H1 (cell line): ENCODE measurements at regions not wholly inside any gene's neighbourhood (a gene's known extent, or its start where the extent isn't known, plus 50 kb on each side); places are given as distances from the start of the nearest gene placed in this dataset.

ENCODE experiments used
- ATF2 ChIP-seq: IDR thresholded peaks from 2 replicates; pipeline ENCODE4 v1.6.1; 2012; ENCODE audit warnings: low read length, inconsistent platforms
- CBX8 ChIP-seq: fragments of 300-800, 300-1000 bp; sonication (generic); IDR thresholded peaks from 2 replicates; pipeline ENCODE4 v1.7.1; 2016; ENCODE audit warnings: low read depth, low read length, borderline replicate concordance
- CTBP2 ChIP-seq: IDR thresholded peaks from 2 replicates; pipeline ENCODE4 v1.7.0; 2011; ENCODE audit warnings: borderline replicate concordance, mild to moderate bottlenecking, moderate library complexity, mixed read lengths, low read length; ENCODE audit not compliant: insufficient read depth, insufficient read length
- CTCF ChIP-seq, 3 experiments: IDR thresholded peaks; 1 replicate in 2 of 3; 2 replicates in 1 of 3; pipeline versions ENCODE4 v1.5.1 to v1.6.1; 2011; ENCODE audit warnings: low read length in 3 of 3, mild to moderate bottlenecking in 3 of 3, inconsistent platforms in 2 of 3, low read depth in 1 of 3, moderate library complexity in 1 of 3; ENCODE audit not compliant: insufficient read depth in 1 of 3; ENCODE audit errors: control extremely low read depth in 1 of 3
- EP300 ChIP-seq, 2 experiments: IDR thresholded peaks; 1 replicate in 1 of 2; 2 replicates in 1 of 2; pipeline ENCODE4 v1.6.1; 2011 to 2012; ENCODE audit warnings: low read depth in 2 of 2, low read length in 2 of 2, mild to moderate bottlenecking in 2 of 2, borderline replicate concordance in 1 of 2, inconsistent platforms in 1 of 2, moderate library complexity in 1 of 2
- EZH2 ChIP-seq: fragments of 200-600 bp; sonication (generic); IDR thresholded peaks from 2 replicates; pipeline ENCODE4 v1.7.1; 2012; ENCODE audit warnings: low read depth, mild to moderate bottlenecking, moderate library complexity, low read length, inconsistent platforms; ENCODE audit not compliant: severe bottlenecking
- GABPA ChIP-seq: IDR thresholded peaks from 2 replicates; pipeline ENCODE4 v1.6.1; 2011; ENCODE audit warnings: mild to moderate bottlenecking, low read length, moderate library complexity, borderline replicate concordance; ENCODE audit not compliant: insufficient read depth
- POLR2A ChIP-seq, 2 experiments: IDR thresholded peaks; 1 replicate in 1 of 2; 2 replicates in 1 of 2; pipeline ENCODE4 v1.6.1; 2011; ENCODE audit warnings: low read depth in 2 of 2, low read length in 2 of 2, mild to moderate bottlenecking in 2 of 2; ENCODE audit errors: control extremely low read depth in 1 of 2
- POU5F1 ChIP-seq: IDR thresholded peaks from 2 replicates; pipeline ENCODE4 v1.6.1; 2011; ENCODE audit warnings: low read depth, mild to moderate bottlenecking, low read length, moderate library complexity
- RAD21 ChIP-seq, 2 experiments: IDR thresholded peaks in 1 of 2; conservative IDR thresholded peaks in 1 of 2; 2 replicates each; pipeline ENCODE4 v1.6.1; 2011; ENCODE audit warnings: low read depth in 2 of 2, low read length in 2 of 2, improper control_type of control experiment in 1 of 2, inconsistent platforms in 1 of 2, mild to moderate bottlenecking in 1 of 2, moderate library complexity in 1 of 2
- TF ChIP-seq, protein P1 (sequence below): fragments of 300-600 bp; sonication (generic); IDR thresholded peaks from 2 replicates; pipeline ENCODE4 v1.7.1; 2012; ENCODE audit warnings: low read length, moderate library complexity, mild to moderate bottlenecking, inconsistent platforms; ENCODE audit not compliant: insufficient replicate concordance

GRCh38 chr14:25121337-25122129, 71.6 kb upstream of the STXBP6 start:
- TF ChIP-seq CTCF (IDR thresholded peaks at IDR 0.05; ENCODE audit: control extremely low read depth in 1 of 3, insufficient read depth in 1 of 3, low read depth in 1 of 3, low read length in 3 of 3) (no peak), CBX8 (no peak), ATF2 (no peak), EZH2 (no peak), POU5F1 (no peak), CTBP2 (no peak), EP300 (IDR thresholded peaks at IDR 0.05; ENCODE audit: borderline replicate concordance in 1 of 2, low read depth in 2 of 2, low read length in 2 of 2) (no peak), GABPA (no peak), POLR2A (IDR thresholded peaks at IDR 0.05; ENCODE audit: control extremely low read depth in 1 of 2, low read depth in 2 of 2, low read length in 2 of 2) (no peak), RAD21 (IDR thresholded peaks at IDR 0.05 in 1 of 2, conservative IDR thresholded peaks at IDR 0.05 in 1 of 2; ENCODE audit: low read depth in 2 of 2, low read length in 2 of 2) (no peak)
- TF ChIP-seq, protein P1, sequence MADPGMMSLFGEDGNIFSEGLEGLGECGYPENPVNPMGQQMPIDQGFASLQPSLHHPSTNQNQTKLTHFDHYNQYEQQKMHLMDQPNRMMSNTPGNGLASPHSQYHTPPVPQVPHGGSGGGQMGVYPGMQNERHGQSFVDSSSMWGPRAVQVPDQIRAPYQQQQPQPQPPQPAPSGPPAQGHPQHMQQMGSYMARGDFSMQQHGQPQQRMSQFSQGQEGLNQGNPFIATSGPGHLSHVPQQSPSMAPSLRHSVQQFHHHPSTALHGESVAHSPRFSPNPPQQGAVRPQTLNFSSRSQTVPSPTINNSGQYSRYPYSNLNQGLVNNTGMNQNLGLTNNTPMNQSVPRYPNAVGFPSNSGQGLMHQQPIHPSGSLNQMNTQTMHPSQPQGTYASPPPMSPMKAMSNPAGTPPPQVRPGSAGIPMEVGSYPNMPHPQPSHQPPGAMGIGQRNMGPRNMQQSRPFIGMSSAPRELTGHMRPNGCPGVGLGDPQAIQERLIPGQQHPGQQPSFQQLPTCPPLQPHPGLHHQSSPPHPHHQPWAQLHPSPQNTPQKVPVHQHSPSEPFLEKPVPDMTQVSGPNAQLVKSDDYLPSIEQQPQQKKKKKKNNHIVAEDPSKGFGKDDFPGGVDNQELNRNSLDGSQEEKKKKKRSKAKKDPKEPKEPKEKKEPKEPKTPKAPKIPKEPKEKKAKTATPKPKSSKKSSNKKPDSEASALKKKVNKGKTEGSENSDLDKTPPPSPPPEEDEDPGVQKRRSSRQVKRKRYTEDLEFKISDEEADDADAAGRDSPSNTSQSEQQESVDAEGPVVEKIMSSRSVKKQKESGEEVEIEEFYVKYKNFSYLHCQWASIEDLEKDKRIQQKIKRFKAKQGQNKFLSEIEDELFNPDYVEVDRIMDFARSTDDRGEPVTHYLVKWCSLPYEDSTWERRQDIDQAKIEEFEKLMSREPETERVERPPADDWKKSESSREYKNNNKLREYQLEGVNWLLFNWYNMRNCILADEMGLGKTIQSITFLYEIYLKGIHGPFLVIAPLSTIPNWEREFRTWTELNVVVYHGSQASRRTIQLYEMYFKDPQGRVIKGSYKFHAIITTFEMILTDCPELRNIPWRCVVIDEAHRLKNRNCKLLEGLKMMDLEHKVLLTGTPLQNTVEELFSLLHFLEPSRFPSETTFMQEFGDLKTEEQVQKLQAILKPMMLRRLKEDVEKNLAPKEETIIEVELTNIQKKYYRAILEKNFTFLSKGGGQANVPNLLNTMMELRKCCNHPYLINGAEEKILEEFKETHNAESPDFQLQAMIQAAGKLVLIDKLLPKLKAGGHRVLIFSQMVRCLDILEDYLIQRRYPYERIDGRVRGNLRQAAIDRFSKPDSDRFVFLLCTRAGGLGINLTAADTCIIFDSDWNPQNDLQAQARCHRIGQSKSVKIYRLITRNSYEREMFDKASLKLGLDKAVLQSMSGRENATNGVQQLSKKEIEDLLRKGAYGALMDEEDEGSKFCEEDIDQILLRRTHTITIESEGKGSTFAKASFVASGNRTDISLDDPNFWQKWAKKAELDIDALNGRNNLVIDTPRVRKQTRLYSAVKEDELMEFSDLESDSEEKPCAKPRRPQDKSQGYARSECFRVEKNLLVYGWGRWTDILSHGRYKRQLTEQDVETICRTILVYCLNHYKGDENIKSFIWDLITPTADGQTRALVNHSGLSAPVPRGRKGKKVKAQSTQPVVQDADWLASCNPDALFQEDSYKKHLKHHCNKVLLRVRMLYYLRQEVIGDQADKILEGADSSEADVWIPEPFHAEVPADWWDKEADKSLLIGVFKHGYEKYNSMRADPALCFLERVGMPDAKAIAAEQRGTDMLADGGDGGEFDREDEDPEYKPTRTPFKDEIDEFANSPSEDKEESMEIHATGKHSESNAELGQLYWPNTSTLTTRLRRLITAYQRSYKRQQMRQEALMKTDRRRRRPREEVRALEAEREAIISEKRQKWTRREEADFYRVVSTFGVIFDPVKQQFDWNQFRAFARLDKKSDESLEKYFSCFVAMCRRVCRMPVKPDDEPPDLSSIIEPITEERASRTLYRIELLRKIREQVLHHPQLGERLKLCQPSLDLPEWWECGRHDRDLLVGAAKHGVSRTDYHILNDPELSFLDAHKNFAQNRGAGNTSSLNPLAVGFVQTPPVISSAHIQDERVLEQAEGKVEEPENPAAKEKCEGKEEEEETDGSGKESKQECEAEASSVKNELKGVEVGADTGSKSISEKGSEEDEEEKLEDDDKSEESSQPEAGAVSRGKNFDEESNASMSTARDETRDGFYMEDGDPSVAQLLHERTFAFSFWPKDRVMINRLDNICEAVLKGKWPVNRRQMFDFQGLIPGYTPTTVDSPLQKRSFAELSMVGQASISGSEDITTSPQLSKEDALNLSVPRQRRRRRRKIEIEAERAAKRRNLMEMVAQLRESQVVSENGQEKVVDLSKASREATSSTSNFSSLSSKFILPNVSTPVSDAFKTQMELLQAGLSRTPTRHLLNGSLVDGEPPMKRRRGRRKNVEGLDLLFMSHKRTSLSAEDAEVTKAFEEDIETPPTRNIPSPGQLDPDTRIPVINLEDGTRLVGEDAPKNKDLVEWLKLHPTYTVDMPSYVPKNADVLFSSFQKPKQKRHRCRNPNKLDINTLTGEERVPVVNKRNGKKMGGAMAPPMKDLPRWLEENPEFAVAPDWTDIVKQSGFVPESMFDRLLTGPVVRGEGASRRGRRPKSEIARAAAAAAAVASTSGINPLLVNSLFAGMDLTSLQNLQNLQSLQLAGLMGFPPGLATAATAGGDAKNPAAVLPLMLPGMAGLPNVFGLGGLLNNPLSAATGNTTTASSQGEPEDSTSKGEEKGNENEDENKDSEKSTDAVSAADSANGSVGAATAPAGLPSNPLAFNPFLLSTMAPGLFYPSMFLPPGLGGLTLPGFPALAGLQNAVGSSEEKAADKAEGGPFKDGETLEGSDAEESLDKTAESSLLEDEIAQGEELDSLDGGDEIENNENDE = no peak
